ENCODE measurements at regions not wholly inside any gene's neighbourhood (a gene's known extent, or its start where the extent isn't known, plus 50 kb on each side); places are given as distances from the start of the nearest gene placed in this dataset.

GRCh38 chr1:198088360-198089071 lies 68.3 kb upstream of the NEK7 start:
- Histone ChIP-seq H3K9me3 (ENCODE audit: low read length) (no peaks in the 10 kb centered on the region), H2AFZ (ENCODE audit: low read depth, low read length) (no peak overlapping the region), H3K27ac (ENCODE audit: low read length) (no peak overlapping the region), H3K9ac (ENCODE audit: low read length) (no peak overlapping the region), H3K4me2 (ENCODE audit: low read length) (no peak overlapping the region), H4K20me1 (ENCODE audit: insufficient read depth) (no peaks in the 10 kb centered on the region), H3K79me2 (replicated peaks; ENCODE audit: insufficient read depth, low read length) (no peaks in the 10 kb centered on the region), H3K9me2 (ENCODE audit: insufficient read depth, low read length) (no peaks in the 10 kb centered on the region), H3K36me3 (ENCODE audit: insufficient read depth, low read length) (no peaks in the 10 kb centered on the region), H3K4me3 (ENCODE audit: low read length) (no peak overlapping the region), H3F3A (ENCODE audit: insufficient read depth, low read length, poor library complexity, severe bottlenecking) (no peaks in the 10 kb centered on the region), H3K27me3 (ENCODE audit: insufficient read depth, low read depth, low read length) (no peaks in the 10 kb centered on the region)
- no peak for TF ChIP-seq TAF1 (IDR thresholded peaks at IDR 0.05; ENCODE audit: low read depth)

- no peak overlapping the region for H3K4me3 ChIP-seq (ENCODE audit: low read length)
- no peaks in the 10 kb centered on the region for H3K27me3 ChIP-seq (ENCODE audit: insufficient read depth, low read depth, low read length)
- no peak overlapping the region for H3K4me2 ChIP-seq (ENCODE audit: low read length)
- no peaks in the 10 kb centered on the region for H3K9me2 ChIP-seq (ENCODE audit: insufficient read depth, low read length)
- TF ChIP-seq RAD21 (conservative IDR thresholded peaks at IDR 0.05) (no peak), SMC3 (conservative IDR thresholded peaks at IDR 0.05; ENCODE audit: poor library complexity) (no peak), EP300 (conservative IDR thresholded peaks at IDR 0.05; ENCODE audit: poor library complexity, severe bottlenecking) (no peak), MXI1 (conservative IDR thresholded peaks at IDR 0.05; ENCODE audit: poor library complexity, severe bottlenecking) (no peak), EZH2 (IDR thresholded peaks at IDR 0.05; ENCODE audit: borderline replicate concordance, insufficient read depth, low read length, poor library complexity, severe bottlenecking) (no peak), POLR2AphosphoS5 (IDR thresholded peaks at IDR 0.05) (no peak), REST (IDR thresholded peaks at IDR 0.05; ENCODE audit: borderline replicate concordance) (no peak), TAF1 (IDR thresholded peaks at IDR 0.05; ENCODE audit: low read depth) (no peak), CTCF (IDR thresholded peaks at IDR 0.05; ENCODE audit: poor library complexity, severe bottlenecking) (no peak)
- H4K20me1 ChIP-seq (ENCODE audit: insufficient read depth), result no peaks in the 10 kb centered on the region
- no peaks in the 10 kb centered on the region for H3K36me3 ChIP-seq (ENCODE audit: insufficient read depth, low read length)
- H2AFZ ChIP-seq (ENCODE audit: low read depth, low read length), result no peak overlapping the region
- H3K9me3 ChIP-seq (ENCODE audit: low read length), result no peaks in the 10 kb centered on the region
- no peaks in the 10 kb centered on the region for H3K79me2 ChIP-seq (replicated peaks; ENCODE audit: insufficient read depth, low read length)
- H3K27ac ChIP-seq (ENCODE audit: low read length), result no peak overlapping the region
- H3K9ac ChIP-seq (ENCODE audit: low read length), result no peak overlapping the region
- no peaks in the 10 kb centered on the region for H3F3A ChIP-seq (ENCODE audit: insufficient read depth, low read length, poor library complexity, severe bottlenecking)
These were observed 60.4 kb upstream of the NEK7 start for GRCh38 chr1:198096390-198096789.
